ENCODE measurements at regions not wholly inside any gene's neighbourhood (a gene's known extent, or its start where the extent isn't known, plus 50 kb on each side); places are given as distances from the start of the nearest gene placed in this dataset.
A peak's percentile ranks its signal among the peaks of the same experiment; 100 is the strongest.

GRCh38 chr5:98163796-98164493 is 609.5 kb upstream of the RGMB start:
- TF ChIP-seq RAD21 (conservative IDR thresholded peaks at IDR 0.05), result peak; percentile 22
- TF ChIP-seq CTCF (IDR thresholded peaks at IDR 0.05; ENCODE audit: poor library complexity, severe bottlenecking), result no peak
